ENCODE measurements at regions not wholly inside any gene's neighbourhood (a gene's known extent, or its start where the extent isn't known, plus 50 kb on each side); places are given as distances from the start of the nearest gene placed in this dataset.

GRCh38 chr3:68090571-68090970, 436.2 kb upstream of the SUCLG2 start:
- Histone ChIP-seq H3K4me3 (replicated peaks in 1 of 3; ENCODE audit: insufficient read depth in 1 of 3, low read depth in 1 of 3, low read length in 3 of 3) (no peak overlapping the region), H3K79me2 (ENCODE audit: control insufficient read depth, insufficient read depth, low read length) (no peaks in the 10 kb centered on the region), H3K9ac (replicated peaks; ENCODE audit: extremely low read depth, insufficient read depth, low read length) (no peak overlapping the region), H3K27ac (ENCODE audit: insufficient read depth, low read depth, low read length) (no peak overlapping the region), H3K36me3 (ENCODE audit: control insufficient read depth in 2 of 2, extremely low read depth in 1 of 2, insufficient read depth in 2 of 2, low read length in 2 of 2) (no peaks in the 10 kb centered on the region), H3K9me3 (replicated peaks; ENCODE audit: control insufficient read depth, insufficient read depth, low read length) (peaks cover 2% of the 10 kb centered on the region), H3K4me2 (ENCODE audit: insufficient read depth, low read length) (no peak overlapping the region), H3K27me3 (ENCODE audit: control insufficient read depth in 2 of 2, insufficient read depth in 2 of 2, low read length in 2 of 2) (no peaks in the 10 kb centered on the region), H4K20me1 (replicated peaks; ENCODE audit: control insufficient read depth, extremely low read depth, insufficient read depth, low read length) (no peaks in the 10 kb centered on the region), H3K9me1 (replicated peaks; ENCODE audit: control insufficient read depth, extremely low read depth, insufficient read depth, low read length) (no peaks in the 10 kb centered on the region), H2AFZ (ENCODE audit: low read depth, low read length) (no peak overlapping the region), H3K4me1 (ENCODE audit: control insufficient read depth, extremely low read depth, insufficient read depth, low read length) (no peaks in the 10 kb centered on the region)
- intact Hi-C loops (cut with micrococcal nuclease): no loop called here
- CTCF ChIA-PET: no interaction called here
- FAIRE-seq (no peak), DNase-seq (ENCODE audit: low read depth, low spot score) (no peak)
- POLR2A ChIA-PET: no interaction called here
- dilution Hi-C loops (cut with MboI; ENCODE audit: extremely low pct_ligation_motif_present, low sequenced_read_pairs): no loop called here
- no TSS peak for BruUV-seq (replicated peaks)
- TF ChIP-seq MAX (IDR thresholded peaks at IDR 0.05; ENCODE audit: insufficient read depth, insufficient read length) (no peak), MYC (IDR thresholded peaks at IDR 0.05; ENCODE audit: low read depth, low read length) (no peak), FOS (IDR thresholded peaks at IDR 0.05; ENCODE audit: borderline replicate concordance, insufficient read depth, low read length) (no peak), GATA2 (IDR thresholded peaks at IDR 0.05; ENCODE audit: insufficient read depth, insufficient read length, low read depth, low read length) (no peak)

- H3K27ac ChIP-seq (ENCODE audit: insufficient read depth, low read depth, low read length): no peak overlapping the region
- TF ChIP-seq MYC (IDR thresholded peaks at IDR 0.05; ENCODE audit: low read depth, low read length) (no peak), JUN (IDR thresholded peaks at IDR 0.05; ENCODE audit: borderline replicate concordance, insufficient read depth, insufficient read length, low read depth) (no peak), MAX (IDR thresholded peaks at IDR 0.05; ENCODE audit: insufficient read depth, insufficient read length) (no peak), POLR2A (IDR thresholded peaks at IDR 0.05; ENCODE audit: low read depth, low read length) (no peak), GATA2 (IDR thresholded peaks at IDR 0.05; ENCODE audit: insufficient read depth, insufficient read length, low read depth, low read length) (no peak), POLR2AphosphoS5 (IDR thresholded peaks at IDR 0.05; ENCODE audit: insufficient read depth, low read depth, low read length) (no peak), EZH2 (IDR thresholded peaks at IDR 0.05; ENCODE audit: borderline replicate concordance, low read depth, low read length, severe bottlenecking) (no peak), CTCF (IDR thresholded peaks at IDR 0.05; ENCODE audit: extremely low read depth in 1 of 2, insufficient read depth in 1 of 2, low read depth in 1 of 2, low read length in 2 of 2) (no peak), FOS (IDR thresholded peaks at IDR 0.05; ENCODE audit: borderline replicate concordance, insufficient read depth, low read length) (no peak)
- no peaks in the 10 kb centered on the region for H3K79me2 ChIP-seq (ENCODE audit: control insufficient read depth, insufficient read depth, low read length)
- H4K20me1 ChIP-seq (replicated peaks; ENCODE audit: control insufficient read depth, extremely low read depth, insufficient read depth, low read length): no peaks in the 10 kb centered on the region
- H3K4me2 ChIP-seq (ENCODE audit: insufficient read depth, low read length): no peak overlapping the region
- ChIA-PET CTCF (no interaction called here), POLR2A (no interaction called here)
- H3K27me3 ChIP-seq (ENCODE audit: control insufficient read depth in 2 of 2, insufficient read depth in 2 of 2, low read length in 2 of 2): no peaks in the 10 kb centered on the region
- intact Hi-C loops (cut with micrococcal nuclease) (no loop called here), dilution Hi-C loops (cut with MboI; ENCODE audit: extremely low pct_ligation_motif_present, low sequenced_read_pairs) (no loop called here)
- peaks cover 2% of the 10 kb centered on the region for H3K9me3 ChIP-seq (replicated peaks; ENCODE audit: control insufficient read depth, insufficient read depth, low read length)
- no TSS peak for BruUV-seq (replicated peaks)
- no peaks in the 10 kb centered on the region for H3K36me3 ChIP-seq (ENCODE audit: control insufficient read depth in 2 of 2, extremely low read depth in 1 of 2, insufficient read depth in 2 of 2, low read length in 2 of 2)
- no peak overlapping the region for H2AFZ ChIP-seq (ENCODE audit: low read depth, low read length)
- no peak overlapping the region for H3K4me3 ChIP-seq (replicated peaks in 1 of 3; ENCODE audit: insufficient read depth in 1 of 3, low read depth in 1 of 3, low read length in 3 of 3)
- H3K4me1 ChIP-seq (ENCODE audit: control insufficient read depth, extremely low read depth, insufficient read depth, low read length): no peaks in the 10 kb centered on the region
- no peaks in the 10 kb centered on the region for H3K9me1 ChIP-seq (replicated peaks; ENCODE audit: control insufficient read depth, extremely low read depth, insufficient read depth, low read length)
- DNase-seq (ENCODE audit: low read depth, low spot score) (no peak), FAIRE-seq (no peak)
- H3K9ac ChIP-seq (replicated peaks; ENCODE audit: extremely low read depth, insufficient read depth, low read length): no peak overlapping the region
Measured at GRCh38 chr3:68089572-68090011, 435.2 kb upstream of the SUCLG2 start.

All from endothelial cell of umbilical vein (primary cell).